ENCODE measurements at regions not wholly inside any gene's neighbourhood (a gene's known extent, or its start where the extent isn't known, plus 50 kb on each side); places are given as distances from the start of the nearest gene placed in this dataset.
A peak's percentile ranks its signal among the peaks of the same experiment; 100 is the strongest.

DNA sequence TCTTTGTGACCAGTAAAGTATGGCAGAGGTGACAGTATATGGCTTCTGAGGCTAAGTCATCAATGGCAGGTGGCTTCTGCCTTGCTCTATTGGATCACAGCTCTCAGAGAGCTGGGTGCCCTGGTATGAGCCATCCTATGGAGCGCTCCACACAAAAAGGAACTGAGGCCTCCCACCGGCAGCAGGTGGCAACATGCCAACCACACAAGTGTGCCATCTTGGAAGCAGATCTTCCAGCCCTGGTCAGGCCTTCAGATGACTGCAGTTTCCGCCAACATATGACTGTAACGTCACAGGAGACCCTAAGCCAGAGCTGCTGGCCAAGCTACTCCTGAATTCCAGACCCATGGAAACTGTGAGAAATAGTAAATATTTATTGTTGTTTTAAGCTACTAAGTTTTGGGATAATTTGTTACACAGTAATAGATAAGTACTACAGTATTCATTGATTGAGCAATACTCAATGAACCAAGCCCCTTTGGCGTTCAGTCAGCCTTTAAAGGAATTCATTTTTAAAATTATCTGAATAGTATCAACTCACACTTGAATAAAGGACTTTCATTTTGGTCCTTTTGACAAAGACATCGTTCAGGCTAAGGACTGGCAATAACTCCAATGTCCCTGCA lies 69.4 kb upstream of the LHX1 start:
- H3K27ac ChIP-seq = no peak overlapping the region
- H3K36me3 ChIP-seq = no peaks in the 10 kb centered on the region
- TF ChIP-seq, protein P1, sequence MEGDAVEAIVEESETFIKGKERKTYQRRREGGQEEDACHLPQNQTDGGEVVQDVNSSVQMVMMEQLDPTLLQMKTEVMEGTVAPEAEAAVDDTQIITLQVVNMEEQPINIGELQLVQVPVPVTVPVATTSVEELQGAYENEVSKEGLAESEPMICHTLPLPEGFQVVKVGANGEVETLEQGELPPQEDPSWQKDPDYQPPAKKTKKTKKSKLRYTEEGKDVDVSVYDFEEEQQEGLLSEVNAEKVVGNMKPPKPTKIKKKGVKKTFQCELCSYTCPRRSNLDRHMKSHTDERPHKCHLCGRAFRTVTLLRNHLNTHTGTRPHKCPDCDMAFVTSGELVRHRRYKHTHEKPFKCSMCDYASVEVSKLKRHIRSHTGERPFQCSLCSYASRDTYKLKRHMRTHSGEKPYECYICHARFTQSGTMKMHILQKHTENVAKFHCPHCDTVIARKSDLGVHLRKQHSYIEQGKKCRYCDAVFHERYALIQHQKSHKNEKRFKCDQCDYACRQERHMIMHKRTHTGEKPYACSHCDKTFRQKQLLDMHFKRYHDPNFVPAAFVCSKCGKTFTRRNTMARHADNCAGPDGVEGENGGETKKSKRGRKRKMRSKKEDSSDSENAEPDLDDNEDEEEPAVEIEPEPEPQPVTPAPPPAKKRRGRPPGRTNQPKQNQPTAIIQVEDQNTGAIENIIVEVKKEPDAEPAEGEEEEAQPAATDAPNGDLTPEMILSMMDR (IDR thresholded peaks at IDR 0.05) = no peak
- no peak for TF ChIP-seq POLR2A (IDR thresholded peaks at IDR 0.05)
- no peak overlapping the region for H3K4me3 ChIP-seq
- no peaks in the 10 kb centered on the region for H3K4me1 ChIP-seq
- DNase-seq = no peak
- H3K27me3 ChIP-seq = no peaks in the 10 kb centered on the region
- no peaks in the 10 kb centered on the region for H3K9me3 ChIP-seq

GRCh38 chr17:36868777-36869176 lies 68.5 kb upstream of the LHX1 start:
- no peak for TF ChIP-seq POLR2A (IDR thresholded peaks at IDR 0.05)
- TF ChIP-seq, protein P1 (IDR thresholded peaks at IDR 0.05) = no peak
- Histone ChIP-seq H3K36me3 (no peaks in the 10 kb centered on the region), H3K9me3 (no peaks in the 10 kb centered on the region), H3K27me3 (no peaks in the 10 kb centered on the region), H3K4me3 (no peak overlapping the region), H3K4me1 (no peaks in the 10 kb centered on the region), H3K27ac (no peak overlapping the region)
- peak in 1 of 3 donors; percentile 29 for DNase-seq

DNA sequence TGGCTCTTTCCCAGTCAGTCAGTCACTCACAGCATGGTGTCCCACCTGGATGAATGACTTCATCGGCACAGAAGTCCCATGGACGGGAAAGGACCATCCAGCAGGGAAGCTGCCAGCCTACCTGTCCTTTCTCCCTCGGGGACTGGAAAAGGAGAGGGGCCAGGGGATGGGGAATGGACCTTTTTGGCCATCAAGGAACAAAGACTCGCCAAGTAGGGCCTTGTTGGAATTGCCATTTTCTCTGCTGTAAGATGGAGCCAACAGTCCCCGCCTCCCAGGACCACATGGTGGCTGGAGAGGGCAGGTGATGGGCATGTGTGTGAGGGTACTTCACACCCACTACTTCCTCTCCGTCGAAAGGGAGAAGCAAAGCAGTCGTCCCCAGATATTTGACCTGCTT lies 67.8 kb upstream of the LHX1 start:
- no peaks in the 10 kb centered on the region for H3K4me1 ChIP-seq
- no peaks in the 10 kb centered on the region for H3K9me3 ChIP-seq
- no peak overlapping the region for H3K27ac ChIP-seq
- H3K36me3 ChIP-seq = no peaks in the 10 kb centered on the region
- DNase-seq = no peak
- no peak for TF ChIP-seq POLR2A (IDR thresholded peaks at IDR 0.05)
- TF ChIP-seq, protein P1 (IDR thresholded peaks at IDR 0.05) = no peak
- no peaks in the 10 kb centered on the region for H3K27me3 ChIP-seq
- H3K4me3 ChIP-seq = no peak overlapping the region

GRCh38 chr17:36869856-36870719 lies 67.2 kb upstream of the LHX1 start:
- Histone ChIP-seq H3K27me3 (no peaks in the 10 kb centered on the region), H3K4me1 (no peaks in the 10 kb centered on the region), H3K36me3 (no peaks in the 10 kb centered on the region), H3K4me3 (no peak overlapping the region), H3K27ac (no peak overlapping the region), H3K9me3 (no peaks in the 10 kb centered on the region)
- DNase-seq = peak in 1 of 3 donors; percentile 22
- TF ChIP-seq, protein P1 (IDR thresholded peaks at IDR 0.05) = no peak
- no peak for TF ChIP-seq POLR2A (IDR thresholded peaks at IDR 0.05)

DNA sequence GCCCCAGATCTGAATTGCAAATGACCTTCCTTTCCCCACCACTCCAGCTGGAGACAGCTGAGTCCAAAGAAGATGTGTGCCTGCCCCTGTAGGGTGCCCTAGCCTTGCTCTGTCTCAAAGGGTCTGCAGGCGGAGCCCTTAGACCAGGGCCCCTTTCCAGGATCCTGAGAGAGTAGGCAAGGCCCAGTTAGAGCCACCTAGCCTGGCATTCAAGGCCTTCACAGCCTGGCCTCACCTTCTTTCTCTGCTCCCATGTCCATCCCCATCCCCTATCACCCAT lies 66.6 kb upstream of the LHX1 start:
- peak in 1 of 3 donors; percentile 8 for DNase-seq
- no peak for TF ChIP-seq POLR2A (IDR thresholded peaks at IDR 0.05)
- TF ChIP-seq, protein P1 (IDR thresholded peaks at IDR 0.05) = no peak
- Histone ChIP-seq H3K27me3 (no peaks in the 10 kb centered on the region), H3K4me1 (no peaks in the 10 kb centered on the region), H3K9me3 (no peaks in the 10 kb centered on the region), H3K36me3 (no peaks in the 10 kb centered on the region), H3K4me3 (no peak overlapping the region), H3K27ac (no peak overlapping the region)

All from Peyer's patch (tissue), 4 donors.